Suppressor macrophage treated with lipopolysaccharide for 4 hours (primary cell): ENCODE measurements at regions not wholly inside any gene's neighbourhood (a gene's known extent, or its start where the extent isn't known, plus 50 kb on each side); places are given as distances from the start of the nearest gene placed in this dataset.

ENCODE experiments used
- DNase-seq: peaks from one replicate; pipeline ENCODE4 v3.0.0-alpha.2; 2020

GRCh38 chr14:34348592-34348991 lies 113.4 kb downstream of the SPTSSA start:
- DNase-seq = no peak

- no peak for DNase-seq
Measured at GRCh38 chr14:34347683-34348082, 114.4 kb downstream of the SPTSSA start.

GRCh38 chr14:34345718-34346465 lies 116.1 kb downstream of the SPTSSA start:
- no peak for DNase-seq

- no peak for DNase-seq
Measured at GRCh38 chr14:34344318-34344717, 117.7 kb downstream of the SPTSSA start.

- DNase-seq = no peak
Measured at GRCh38 chr14:34340025-34340625, 121.9 kb downstream of the SPTSSA start.

- no peak for DNase-seq
Measured at GRCh38 chr14:34338056-34338455, 124.0 kb downstream of the SPTSSA start.

GRCh38 chr14:34336501-34336900 lies 125.5 kb downstream of the SPTSSA start:
- DNase-seq = no peak

GRCh38 chr14:34335968-34336367 lies 126.1 kb downstream of the SPTSSA start:
- no peak for DNase-seq

GRCh38 chr14:34334329-34334728 lies 127.7 kb downstream of the SPTSSA start:
- no peak for DNase-seq

GRCh38 chr14:34331728-34332623 lies 130.1 kb downstream of the SPTSSA start:
- DNase-seq = peak; percentile 71

- no peak for DNase-seq
Measured at GRCh38 chr14:34330846-34331245, 131.2 kb downstream of the SPTSSA start.

- no peak for DNase-seq
Measured at GRCh38 chr14:34329301-34329700, 132.7 kb downstream of the SPTSSA start.

GRCh38 chr14:34328178-34328577 lies 133.9 kb downstream of the SPTSSA start:
- no peak for DNase-seq

- DNase-seq = no peak
Measured at GRCh38 chr14:34325493-34325892, 136.5 kb downstream of the SPTSSA start.

GRCh38 chr14:34324363-34324795 lies 137.7 kb downstream of the SPTSSA start:
- DNase-seq = peak; percentile 53

- peak; percentile 80 for DNase-seq
Measured at GRCh38 chr14:34322940-34323418, 139.1 kb downstream of the SPTSSA start.

GRCh38 chr14:34319140-34319539 lies 142.9 kb downstream of the SPTSSA start:
- no peak for DNase-seq

GRCh38 chr14:34318014-34318413 lies 144.0 kb downstream of the SPTSSA start:
- DNase-seq = no peak

- DNase-seq = no peak
Measured at GRCh38 chr14:34310724-34311123, 151.3 kb downstream of the SPTSSA start.

GRCh38 chr14:34303811-34304210 lies 158.2 kb downstream of the SPTSSA start:
- DNase-seq = no peak

GRCh38 chr14:34302654-34303053 lies 159.4 kb downstream of the SPTSSA start:
- DNase-seq = no peak

GRCh38 chr14:34300882-34301734 lies 160.9 kb downstream of the SPTSSA start:
- DNase-seq = peak; percentile 37
